ENCODE measurements at regions not wholly inside any gene's neighbourhood (a gene's known extent, or its start where the extent isn't known, plus 50 kb on each side); places are given as distances from the start of the nearest gene placed in this dataset.

- Histone ChIP-seq H3K36me3 (ENCODE audit: control insufficient read depth in 4 of 4, insufficient read depth in 4 of 4, low read length in 4 of 4) (no peaks in the 10 kb centered on the region), H3K27ac (ENCODE audit: low read depth in 1 of 2, low read length in 1 of 2) (no peak overlapping the region), H3K9ac (ENCODE audit: insufficient read depth in 1 of 2, low read length in 2 of 2) (no peak overlapping the region), H3K27me3 (ENCODE audit: control insufficient read depth in 3 of 3, insufficient read depth in 3 of 3, low read length in 2 of 3) (no peaks in the 10 kb centered on the region), H3K4me1 (ENCODE audit: control insufficient read depth in 5 of 5, insufficient read depth in 5 of 5, low read length in 5 of 5) (no peaks in the 10 kb centered on the region), H3K4me3 (no peak overlapping the region), H3K9me3 (ENCODE audit: control insufficient read depth in 4 of 4, insufficient read depth in 3 of 4, low read length in 3 of 4) (no peaks in the 10 kb centered on the region)
- no peak for DNase-seq
- TF ChIP-seq CTCF (IDR thresholded peaks at IDR 0.05; ENCODE audit: control extremely low read depth, extremely low read depth): no peak
- ATAC-seq (ENCODE audit: insufficient read depth, low FRiP score): no peak
- 90 to 91% methylated on average over 2 of the region's 2 CpGs for WGBS, 2 donors
These were observed 60.5 kb downstream of the NR2F2 start for GRCh38 chr15:96390986-96391385.

- no peak for ATAC-seq (ENCODE audit: insufficient read depth, low FRiP score)
- 55 to 60% methylated on average over 10 of the region's 10 CpGs for WGBS, 2 donors
- H3K4me3 ChIP-seq: no peak overlapping the region
- H3K27ac ChIP-seq (ENCODE audit: low read depth in 1 of 2, low read length in 1 of 2): no peak overlapping the region
- no peaks in the 10 kb centered on the region for H3K4me1 ChIP-seq (ENCODE audit: control insufficient read depth in 5 of 5, insufficient read depth in 5 of 5, low read length in 5 of 5)
- H3K27me3 ChIP-seq (ENCODE audit: control insufficient read depth in 3 of 3, insufficient read depth in 3 of 3, low read length in 2 of 3): no peaks in the 10 kb centered on the region
- no peak for DNase-seq
- H3K36me3 ChIP-seq (ENCODE audit: control insufficient read depth in 4 of 4, insufficient read depth in 4 of 4, low read length in 4 of 4): no peaks in the 10 kb centered on the region
- no peaks in the 10 kb centered on the region for H3K9me3 ChIP-seq (ENCODE audit: control insufficient read depth in 4 of 4, insufficient read depth in 3 of 4, low read length in 3 of 4)
- TF ChIP-seq CTCF (IDR thresholded peaks at IDR 0.05; ENCODE audit: control extremely low read depth, extremely low read depth): no peak
- no peak overlapping the region for H3K9ac ChIP-seq (ENCODE audit: insufficient read depth in 1 of 2, low read length in 2 of 2)
These were observed 62.1 kb downstream of the NR2F2 start for GRCh38 chr15:96392380-96393208.

GRCh38 chr15:96393209-96393513 lies 62.7 kb downstream of the NR2F2 start:
- Histone ChIP-seq H3K27ac (ENCODE audit: low read depth in 1 of 2, low read length in 1 of 2) (no peak overlapping the region), H3K9ac (ENCODE audit: insufficient read depth in 1 of 2, low read length in 2 of 2) (no peak overlapping the region), H3K36me3 (ENCODE audit: control insufficient read depth in 4 of 4, insufficient read depth in 4 of 4, low read length in 4 of 4) (no peaks in the 10 kb centered on the region), H3K9me3 (ENCODE audit: control insufficient read depth in 4 of 4, insufficient read depth in 3 of 4, low read length in 3 of 4) (no peaks in the 10 kb centered on the region), H3K27me3 (ENCODE audit: control insufficient read depth in 3 of 3, insufficient read depth in 3 of 3, low read length in 2 of 3) (no peaks in the 10 kb centered on the region), H3K4me3 (no peak overlapping the region), H3K4me1 (ENCODE audit: control insufficient read depth in 5 of 5, insufficient read depth in 5 of 5, low read length in 5 of 5) (no peaks in the 10 kb centered on the region)
- ATAC-seq (ENCODE audit: insufficient read depth, low FRiP score) (no peak), DNase-seq (no peak)
- 82 to 84% methylated on average over 2 of the region's 2 CpGs for WGBS, 2 donors
- no peak for TF ChIP-seq CTCF (IDR thresholded peaks at IDR 0.05; ENCODE audit: control extremely low read depth, extremely low read depth)

GRCh38 chr15:96395687-96396086 lies 65.2 kb downstream of the NR2F2 start:
- no peaks in the 10 kb centered on the region for H3K36me3 ChIP-seq (ENCODE audit: control insufficient read depth in 4 of 4, insufficient read depth in 4 of 4, low read length in 4 of 4)
- DNase-seq (no peak), ATAC-seq (ENCODE audit: insufficient read depth, low FRiP score) (no peak)
- no peak overlapping the region for H3K4me3 ChIP-seq
- no peak overlapping the region for H3K27ac ChIP-seq (ENCODE audit: low read depth in 1 of 2, low read length in 1 of 2)
- no peaks in the 10 kb centered on the region for H3K27me3 ChIP-seq (ENCODE audit: control insufficient read depth in 3 of 3, insufficient read depth in 3 of 3, low read length in 2 of 3)
- TF ChIP-seq CTCF (IDR thresholded peaks at IDR 0.05; ENCODE audit: control extremely low read depth, extremely low read depth): no peak
- no peak overlapping the region for H3K9ac ChIP-seq (ENCODE audit: insufficient read depth in 1 of 2, low read length in 2 of 2)
- WGBS, 2 donors: 52 to 56% methylated on average over 3 of the region's 3 CpGs
- no peaks in the 10 kb centered on the region for H3K4me1 ChIP-seq (ENCODE audit: control insufficient read depth in 5 of 5, insufficient read depth in 5 of 5, low read length in 5 of 5)
- H3K9me3 ChIP-seq (ENCODE audit: control insufficient read depth in 4 of 4, insufficient read depth in 3 of 4, low read length in 3 of 4): no peaks in the 10 kb centered on the region

Measured in lung (tissue), 11 donors.